GM19467 (cell line): ENCODE measurements at regions not wholly inside any gene's neighbourhood (a gene's known extent, or its start where the extent isn't known, plus 50 kb on each side); places are given as distances from the start of the nearest gene placed in this dataset.

Experiments
- ATAC-seq: cut with Tn5 transposase; IDR thresholded peaks from one replicate; pipeline ENCODE4 v1.9.1; 2021; ENCODE audit warnings: mild to moderate bottlenecking, moderate library complexity; ENCODE audit not compliant: unreplicated experiment

DNA sequence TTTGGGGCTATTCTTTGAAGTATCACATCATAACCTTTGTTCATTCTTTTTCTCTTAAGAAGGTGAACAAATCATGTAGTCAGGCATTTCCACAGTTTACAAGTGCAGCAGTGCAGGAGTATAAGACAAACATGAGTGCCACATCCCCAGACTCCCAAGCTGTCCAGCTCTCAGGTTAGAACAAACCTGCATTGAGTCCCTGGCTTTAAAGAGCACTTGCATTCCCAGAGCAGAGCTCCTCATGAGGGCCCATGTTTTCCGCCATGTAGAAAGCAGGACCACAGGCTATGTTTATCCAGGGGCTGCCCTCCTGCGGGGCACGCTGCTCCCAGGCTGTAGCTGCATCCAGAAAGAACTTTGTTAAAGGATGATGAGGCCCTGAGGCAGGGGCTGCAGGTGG, 267.7 kb downstream of the TLE3 start:
- no peak for ATAC-seq

GRCh38 chr15:69830430-69830829, 267.3 kb downstream of the TLE3 start:
- ATAC-seq = no peak

GRCh38 chr15:69830876-69831275, 266.8 kb downstream of the TLE3 start:
- no peak for ATAC-seq

DNA sequence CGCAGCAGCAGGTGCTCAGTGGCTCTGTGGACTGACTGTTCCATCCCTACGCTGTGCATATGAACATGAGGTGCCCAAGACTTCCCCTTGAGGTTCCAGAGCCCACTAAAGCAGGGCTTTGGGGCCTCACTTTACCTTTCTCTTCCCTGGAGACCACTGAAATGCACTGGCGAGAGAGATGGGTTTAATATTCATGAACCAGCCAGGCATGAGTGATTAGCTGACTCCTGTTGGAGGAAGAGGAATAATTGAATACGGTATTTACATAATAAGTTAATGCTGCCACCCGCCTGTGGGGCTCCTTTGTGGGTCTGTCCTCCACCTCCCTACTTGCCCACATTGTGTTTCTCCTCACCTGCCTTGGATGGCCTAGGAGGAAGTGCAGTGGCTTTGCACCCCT, 263.4 kb downstream of the TLE3 start:
- ATAC-seq = no peak

- ATAC-seq = no peak
Observed at GRCh38 chr15:69834761-69835160, 263.0 kb downstream of the TLE3 start.

DNA sequence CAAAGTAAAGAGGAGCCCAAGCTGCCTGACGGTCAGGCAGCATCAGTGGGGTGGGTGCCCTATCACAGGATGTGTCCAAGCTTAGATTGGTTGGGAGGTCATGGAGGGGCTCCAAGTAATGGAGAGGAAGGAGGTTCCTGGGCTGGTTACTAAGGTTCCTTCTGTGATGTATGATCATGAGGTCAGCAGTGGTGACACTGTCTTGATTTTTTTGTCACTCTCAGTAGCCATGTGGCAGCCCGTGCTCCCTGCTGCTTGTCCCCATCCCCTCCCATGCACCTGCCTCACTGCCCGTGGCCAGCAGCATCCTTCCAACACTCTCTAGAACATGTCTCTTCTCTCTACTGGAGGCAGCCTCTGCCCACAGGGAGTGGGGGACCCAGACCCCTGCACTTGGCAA, 261.7 kb downstream of the TLE3 start:
- ATAC-seq = no peak

GRCh38 chr15:69836526-69837230, 261.0 kb downstream of the TLE3 start:
- ATAC-seq = no peak

GRCh38 chr15:69838338-69838737, 259.4 kb downstream of the TLE3 start:
- ATAC-seq = no peak

- no peak for ATAC-seq
Observed at GRCh38 chr15:69838994-69839393, 258.7 kb downstream of the TLE3 start.

DNA sequence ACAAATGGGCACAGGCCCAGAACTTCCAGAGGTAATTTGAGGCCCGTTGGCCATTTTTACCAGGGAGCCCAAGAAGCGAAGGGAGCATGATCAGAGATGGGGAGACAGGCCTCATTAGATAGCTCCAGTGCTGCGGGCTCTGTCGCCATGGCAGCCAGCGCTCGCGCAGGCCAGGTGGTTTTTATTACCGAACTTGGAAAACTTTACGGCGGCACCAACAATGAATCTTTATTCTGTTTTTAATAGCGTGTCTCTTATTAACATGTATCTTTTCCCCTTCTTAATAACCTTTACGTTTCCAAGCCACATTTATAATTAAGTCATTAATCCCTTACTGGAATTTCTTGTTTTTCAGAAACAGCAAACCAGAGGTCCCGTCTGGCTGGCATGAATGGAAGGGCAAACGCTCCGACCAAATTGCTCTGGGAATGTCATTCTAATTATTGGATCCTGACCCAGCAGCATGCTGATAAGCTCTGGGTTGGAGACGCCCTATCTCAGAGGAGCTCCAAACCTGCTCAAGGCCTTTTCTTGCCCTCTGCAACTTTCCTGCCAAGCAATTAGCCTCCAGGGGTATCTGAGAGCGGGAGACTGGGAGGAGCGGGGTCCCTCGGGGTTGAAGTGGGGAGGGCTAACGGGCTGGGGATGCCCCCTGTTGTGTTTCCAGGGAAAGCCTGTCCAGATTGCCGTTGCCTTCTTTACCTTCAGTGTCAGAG, 256.4 kb downstream of the TLE3 start:
- ATAC-seq = no peak

GRCh38 chr15:69842851-69843250, 254.9 kb downstream of the TLE3 start:
- ATAC-seq = no peak

DNA sequence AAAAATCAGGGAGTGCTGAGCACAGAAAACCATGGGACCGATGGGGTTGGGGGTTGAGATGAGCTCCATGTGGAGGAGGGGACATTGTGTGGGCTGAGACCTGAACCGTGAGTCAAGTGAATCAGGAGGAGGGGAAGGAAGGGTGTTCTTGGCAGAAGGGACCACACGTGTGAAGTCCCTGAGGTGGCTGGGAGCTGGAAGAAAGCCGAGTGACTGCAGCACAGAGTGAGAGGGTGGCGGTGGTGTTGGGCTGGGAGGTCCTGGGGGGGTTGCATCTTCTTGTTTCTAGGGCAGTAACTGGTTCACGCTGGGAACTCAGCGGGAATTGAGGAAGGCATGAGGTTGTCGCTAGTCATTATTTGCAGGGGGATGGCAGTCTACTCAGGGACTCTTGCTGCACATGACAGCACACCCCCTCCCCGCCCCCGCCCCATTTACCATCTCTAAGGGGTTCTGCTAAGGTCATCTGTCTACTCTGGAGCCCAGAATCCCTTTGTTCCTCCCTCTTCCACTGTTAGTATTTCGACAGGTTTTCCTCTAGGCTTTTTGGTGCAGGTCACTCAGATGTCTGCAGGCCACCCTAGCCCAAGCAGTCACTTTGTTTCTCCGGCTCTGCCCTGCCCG, 254.3 kb downstream of the TLE3 start:
- ATAC-seq = no peak

DNA sequence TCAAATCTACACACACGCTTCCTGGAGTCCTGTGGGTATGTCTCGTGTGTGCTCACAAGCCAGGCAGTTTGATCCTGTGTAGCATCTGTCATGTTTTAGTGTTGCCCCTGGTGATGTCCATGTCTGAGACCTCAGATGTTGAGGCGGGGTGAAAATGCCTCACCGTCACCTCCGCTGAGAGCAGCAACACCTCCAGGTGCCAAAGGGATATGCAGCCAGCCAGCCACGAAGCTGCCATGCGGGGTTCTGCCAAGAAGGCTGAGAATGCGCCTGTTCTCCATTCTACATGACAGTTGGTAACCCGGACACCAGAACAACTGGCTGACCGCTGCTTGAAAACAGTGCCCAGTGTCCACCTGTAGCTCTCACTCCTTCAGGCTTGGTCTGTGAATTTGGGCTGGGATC, 253.8 kb downstream of the TLE3 start:
- ATAC-seq = no peak

DNA sequence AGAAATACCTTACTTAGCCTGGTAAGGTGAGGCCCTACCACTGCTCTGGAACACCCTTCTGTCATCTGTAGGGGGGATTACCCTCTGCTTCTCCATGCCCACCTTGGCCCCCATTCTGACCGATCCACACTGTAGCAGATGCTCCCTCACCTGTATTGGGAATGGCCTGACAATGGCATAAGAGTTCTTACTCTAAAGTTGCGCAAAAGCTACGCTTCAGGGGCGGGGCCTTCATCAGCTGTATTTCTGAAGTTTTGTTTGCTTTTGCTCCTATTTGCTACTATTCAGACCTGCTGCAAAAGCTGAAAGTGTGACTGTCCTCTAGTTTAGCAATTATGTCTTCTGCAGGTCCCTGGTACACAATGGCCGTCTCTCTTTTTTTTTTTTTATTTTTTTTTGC, 252.6 kb downstream of the TLE3 start:
- no peak for ATAC-seq

DNA sequence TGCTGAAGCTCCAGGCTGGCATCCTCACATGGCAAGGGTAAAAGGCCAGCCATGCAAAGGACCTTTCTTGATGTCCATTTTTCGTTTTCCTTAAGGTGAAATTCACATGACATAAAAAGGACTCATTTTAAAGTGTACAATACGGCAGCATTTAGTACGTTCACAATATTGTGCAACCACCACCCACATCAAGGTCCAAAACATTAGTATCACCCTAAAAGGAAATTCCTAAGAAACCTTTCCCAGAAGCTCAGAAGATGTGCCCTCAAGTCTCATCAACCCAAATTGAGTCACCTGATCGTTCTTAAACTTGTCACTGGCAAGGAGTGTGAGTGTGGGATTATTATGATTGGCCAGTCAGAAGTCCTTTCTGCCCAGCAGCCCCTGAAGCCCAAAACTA, 250.1 kb downstream of the TLE3 start:
- no peak for ATAC-seq

DNA sequence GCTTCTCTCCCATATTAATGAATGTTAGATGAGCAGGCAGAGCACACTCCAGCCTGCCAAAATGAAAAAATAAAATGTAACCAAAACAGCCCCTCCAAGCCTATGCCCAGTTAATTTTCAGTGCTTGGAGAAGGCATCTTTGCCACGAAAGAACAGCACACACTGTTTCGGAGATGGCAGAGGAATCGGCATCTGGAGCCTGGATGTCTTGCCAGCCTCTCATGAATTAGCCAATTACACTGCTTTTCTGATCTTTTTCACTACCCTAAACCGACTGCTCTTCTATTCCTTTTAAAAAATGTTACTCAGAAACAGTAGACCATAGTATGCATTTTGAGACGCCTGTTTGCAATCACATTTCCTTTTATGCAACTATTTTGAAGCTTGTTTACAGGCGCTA, 249.6 kb downstream of the TLE3 start:
- ATAC-seq = no peak

GRCh38 chr15:69848551-69849231, 249.0 kb downstream of the TLE3 start:
- ATAC-seq = no peak

DNA sequence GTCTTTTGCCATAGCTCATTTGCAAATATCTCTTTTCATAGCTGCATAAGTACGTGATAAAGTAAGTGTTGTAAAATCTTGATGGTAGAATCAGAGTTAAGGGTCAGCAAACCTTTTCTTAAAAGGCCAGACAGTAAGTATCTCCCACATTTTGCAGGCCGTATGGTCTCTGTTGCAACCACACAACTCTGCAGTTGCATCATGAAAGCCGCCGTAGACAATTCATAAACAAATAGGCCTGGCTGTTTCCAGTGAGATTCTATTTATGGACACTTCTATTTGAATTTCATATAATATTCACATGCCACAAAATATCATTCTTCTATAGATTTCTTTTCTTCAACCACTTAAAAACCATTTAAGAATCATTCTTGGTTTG, 248.5 kb downstream of the TLE3 start:
- no peak for ATAC-seq

GRCh38 chr15:69852482-69852881, 245.2 kb downstream of the TLE3 start:
- no peak for ATAC-seq

DNA sequence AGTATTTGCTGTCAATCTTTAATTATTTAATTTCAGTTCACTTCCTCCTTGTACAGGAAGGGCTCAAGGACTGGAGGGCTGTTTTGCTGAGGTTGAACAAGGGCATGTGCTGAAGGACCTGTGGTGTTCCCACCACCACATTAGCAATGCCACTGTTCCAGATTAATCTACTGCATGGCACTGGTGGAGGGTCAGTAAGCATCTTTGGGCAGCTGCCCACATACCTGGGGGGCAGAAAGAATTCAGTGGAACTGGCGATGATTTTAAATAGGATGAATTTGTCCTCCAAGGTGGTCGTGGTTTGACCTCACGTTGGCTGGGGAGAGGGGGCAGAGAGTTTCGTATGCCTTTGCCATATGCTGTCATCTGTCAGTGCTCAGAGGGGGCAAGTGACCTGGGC, 244.8 kb downstream of the TLE3 start:
- ATAC-seq = no peak

GRCh38 chr15:69853544-69853951, 244.2 kb downstream of the TLE3 start:
- ATAC-seq = no peak

GRCh38 chr15:69854001-69854400, 243.7 kb downstream of the TLE3 start:
- ATAC-seq = no peak
